HUES64 (cell line): ENCODE measurements at regions not wholly inside any gene's neighbourhood (a gene's known extent, or its start where the extent isn't known, plus 50 kb on each side); places are given as distances from the start of the nearest gene placed in this dataset.
"Not testable (repeated sequence)": the region's sequence is repeated elsewhere in the genome, so short reads cannot be mapped to it uniquely, and the experiment has no call there.

Experiments
- H3K27ac ChIP-seq: 2 replicates; pipeline ENCODE4 v1.7.0; 2013; ENCODE audit warnings: low read depth, low read length, inconsistent platforms
- H3K27me3 ChIP-seq: 2 replicates; pipeline ENCODE4 v1.6.1; 2013; ENCODE audit warnings: mild to moderate bottlenecking, low read length; ENCODE audit not compliant: insufficient read depth
- H3K36me3 ChIP-seq: 2 replicates; pipeline ENCODE4 v1.6.1; 2013; ENCODE audit warnings: mild to moderate bottlenecking, low read length; ENCODE audit not compliant: insufficient read depth
- H3K4me1 ChIP-seq: 2 replicates; pipeline ENCODE4 v1.6.1; 2013; ENCODE audit warnings: mild to moderate bottlenecking, low read length, moderate library complexity; ENCODE audit not compliant: insufficient read depth
- H3K4me3 ChIP-seq: 2 replicates; pipeline ENCODE4 v1.5.1; 2013; ENCODE audit warnings: mild to moderate bottlenecking, low read length, moderate library complexity
- H3K9ac ChIP-seq: 2 replicates; pipeline ENCODE4 v1.6.1; 2013; ENCODE audit warnings: mild to moderate bottlenecking, low read depth, low read length
- H3K9me3 ChIP-seq: 2 replicates; pipeline ENCODE4 v1.6.1; 2013; ENCODE audit warnings: low read depth, low read length; ENCODE audit not compliant: insufficient read depth
- whole genome bisulfite sequencing: fragments of 150-250, 120-280 bp; methylation state at CpG from one replicate; pipeline ENCODE4 v1.1.7; 2013; ENCODE audit warnings: missing lambda C conversion rate; 5-methylcytosine and 5-hydroxymethylcytosine counted together

DNA sequence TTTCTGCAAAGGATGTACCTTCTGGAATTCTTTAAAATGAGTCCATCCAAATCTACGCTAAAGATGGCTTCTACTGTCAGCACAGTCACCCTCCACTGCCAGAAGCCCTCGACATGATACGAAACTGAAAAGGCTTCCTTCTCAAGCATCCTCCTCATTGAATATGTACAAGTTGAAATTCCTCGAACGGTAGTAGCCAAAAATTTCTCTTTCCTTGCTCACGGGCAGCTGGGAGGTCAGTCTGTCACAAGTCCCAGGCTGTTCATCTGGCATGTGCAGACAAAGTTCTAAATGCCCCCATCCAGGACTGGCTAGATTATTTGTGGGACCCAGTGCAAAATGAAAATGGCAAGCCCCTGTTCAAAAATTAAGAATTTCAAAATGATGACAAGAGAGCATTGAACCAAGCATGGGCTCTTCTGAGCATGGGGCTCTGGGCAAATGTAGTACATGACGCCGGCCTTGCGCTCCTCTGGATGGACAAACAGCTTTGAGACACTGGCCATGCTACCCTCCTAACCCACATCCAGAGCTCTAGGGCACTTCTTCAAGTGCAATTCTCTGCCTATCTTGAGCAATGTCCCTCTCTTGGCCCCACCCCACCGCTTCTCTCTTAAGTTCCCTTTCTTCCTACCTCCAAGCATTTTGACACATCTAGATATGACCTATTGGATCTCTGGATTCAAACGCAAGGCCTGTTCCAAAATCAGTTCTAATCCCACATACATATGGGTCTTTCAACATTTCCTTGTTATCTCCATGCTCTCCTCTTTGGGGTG is 78.9 kb upstream of the FLT1 start:
- no peak overlapping the region for H3K4me3 ChIP-seq
- H3K27ac ChIP-seq: no peak overlapping the region
- no peak overlapping the region for H3K9ac ChIP-seq
- H3K4me1 ChIP-seq: no peaks in the 10 kb centered on the region
- WGBS: 88% methylated on average over 11 of the region's 11 CpGs
- H3K27me3 ChIP-seq: no peaks in the 10 kb centered on the region
- H3K36me3 ChIP-seq: no peaks in the 10 kb centered on the region
- no peaks in the 10 kb centered on the region for H3K9me3 ChIP-seq

DNA sequence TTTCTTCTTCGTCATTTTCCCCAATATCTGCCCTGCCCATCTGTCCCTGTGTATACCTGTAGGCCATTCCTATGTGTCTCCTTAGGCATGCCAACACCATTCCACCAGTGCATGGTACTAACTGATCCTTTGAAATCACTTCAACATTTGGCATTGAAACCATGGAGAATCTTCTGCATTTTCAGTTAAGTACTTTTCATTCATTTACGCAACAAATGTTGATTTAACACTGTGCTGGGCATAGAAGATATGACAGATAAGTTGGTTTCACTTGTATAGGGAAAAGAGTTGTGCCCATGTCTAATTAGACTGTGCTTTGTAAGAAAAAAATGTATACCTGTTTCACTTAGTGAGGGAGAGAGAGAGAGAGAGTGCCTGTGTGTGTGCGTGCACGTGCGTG is 77.9 kb upstream of the FLT1 start:
- H3K4me1 ChIP-seq: no peaks in the 10 kb centered on the region
- H3K27ac ChIP-seq: no peak overlapping the region
- 94% methylated on average over 5 of the region's 5 CpGs for WGBS
- H3K36me3 ChIP-seq: no peaks in the 10 kb centered on the region
- H3K9me3 ChIP-seq: no peaks in the 10 kb centered on the region
- no peaks in the 10 kb centered on the region for H3K27me3 ChIP-seq
- H3K4me3 ChIP-seq: no peak overlapping the region
- H3K9ac ChIP-seq: no peak overlapping the region

GRCh38 chr13:28570356-28570755 is 75.4 kb upstream of the FLT1 start:
- H3K27ac ChIP-seq, H3K27me3 ChIP-seq, H3K4me1 ChIP-seq, H3K9ac ChIP-seq, H3K9me3 ChIP-seq, H3K36me3 ChIP-seq, H3K4me3 ChIP-seq: not testable (repeated sequence)
- WGBS: 94% methylated on average over 7 of the region's 7 CpGs

GRCh38 chr13:28569886-28570285 is 75.0 kb upstream of the FLT1 start:
- no peaks in the 10 kb centered on the region for H3K27me3 ChIP-seq
- H3K9ac ChIP-seq: no peak overlapping the region
- no peaks in the 10 kb centered on the region for H3K9me3 ChIP-seq
- 89% methylated on average over 5 of the region's 5 CpGs for WGBS
- no peaks in the 10 kb centered on the region for H3K4me1 ChIP-seq
- no peak overlapping the region for H3K27ac ChIP-seq
- H3K4me3 ChIP-seq: no peak overlapping the region
- H3K36me3 ChIP-seq: no peaks in the 10 kb centered on the region

- Histone ChIP-seq H3K27me3 (no peaks in the 10 kb centered on the region), H3K36me3 (no peaks in the 10 kb centered on the region), H3K4me3 (no peak overlapping the region), H3K9ac (no peak overlapping the region), H3K9me3 (no peaks in the 10 kb centered on the region), H3K27ac (no peak overlapping the region), H3K4me1 (no peaks in the 10 kb centered on the region)
- 94% methylated on average over 3 of the region's 3 CpGs for WGBS
These were observed 73.4 kb upstream of the FLT1 start for GRCh38 chr13:28568286-28568685.

- WGBS: 92% methylated on average over 4 of the region's 4 CpGs
- Histone ChIP-seq H3K4me3 (no peak overlapping the region), H3K4me1 (no peaks in the 10 kb centered on the region), H3K9me3 (no peaks in the 10 kb centered on the region), H3K27ac (no peak overlapping the region), H3K27me3 (no peaks in the 10 kb centered on the region), H3K36me3 (no peaks in the 10 kb centered on the region), H3K9ac (no peak overlapping the region)
These were observed 72.0 kb upstream of the FLT1 start for GRCh38 chr13:28566891-28567290.

GRCh38 chr13:28566283-28566682 is 71.4 kb upstream of the FLT1 start:
- no peaks in the 10 kb centered on the region for H3K27me3 ChIP-seq
- H3K4me1 ChIP-seq: no peaks in the 10 kb centered on the region
- no peak overlapping the region for H3K27ac ChIP-seq
- no peak overlapping the region for H3K9ac ChIP-seq
- WGBS: 85% methylated on average over 3 of the region's 3 CpGs
- H3K4me3 ChIP-seq: no peak overlapping the region
- no peaks in the 10 kb centered on the region for H3K9me3 ChIP-seq
- H3K36me3 ChIP-seq: no peaks in the 10 kb centered on the region

GRCh38 chr13:28564030-28564429 is 69.1 kb upstream of the FLT1 start:
- H3K9me3 ChIP-seq: no peaks in the 10 kb centered on the region
- WGBS: 88% methylated on average over 10 of the region's 10 CpGs
- no peaks in the 10 kb centered on the region for H3K36me3 ChIP-seq
- H3K27ac ChIP-seq: no peak overlapping the region
- no peak overlapping the region for H3K4me3 ChIP-seq
- no peaks in the 10 kb centered on the region for H3K27me3 ChIP-seq
- H3K4me1 ChIP-seq: no peaks in the 10 kb centered on the region
- no peak overlapping the region for H3K9ac ChIP-seq

DNA sequence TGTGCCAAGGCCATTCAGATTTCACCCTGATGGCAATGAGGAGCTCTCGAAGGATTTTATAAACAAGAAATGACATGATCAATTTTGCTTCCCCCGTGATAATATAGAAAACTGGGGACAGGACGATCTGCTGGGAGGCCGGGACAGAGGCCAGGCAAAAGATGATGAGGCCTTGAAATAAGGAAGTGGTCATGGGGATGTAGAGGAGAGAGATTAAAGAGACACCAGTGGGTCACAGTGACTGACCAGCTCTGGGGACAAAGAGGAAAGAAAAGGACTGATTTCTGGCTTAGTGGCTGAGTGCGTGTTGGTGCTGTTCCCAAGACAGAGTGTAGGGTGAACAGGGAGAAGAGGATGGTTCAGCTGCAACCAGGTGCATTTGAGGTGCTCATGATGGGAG is 68.7 kb upstream of the FLT1 start:
- H3K27me3 ChIP-seq: no peaks in the 10 kb centered on the region
- H3K27ac ChIP-seq: no peak overlapping the region
- no peaks in the 10 kb centered on the region for H3K9me3 ChIP-seq
- H3K4me1 ChIP-seq: peaks cover 2% of the 10 kb centered on the region; the same call in 1 of the 2 replicates
- H3K9ac ChIP-seq: no peak overlapping the region
- 94% methylated on average over 5 of the region's 5 CpGs for WGBS
- no peak overlapping the region for H3K4me3 ChIP-seq
- no peaks in the 10 kb centered on the region for H3K36me3 ChIP-seq

- Histone ChIP-seq H3K27me3 (no peaks in the 10 kb centered on the region), H3K36me3 (no peaks in the 10 kb centered on the region), H3K27ac (no peak overlapping the region), H3K9me3 (no peaks in the 10 kb centered on the region), H3K4me3 (no peak overlapping the region), H3K4me1 (peaks cover 10% of the 10 kb centered on the region), H3K9ac (no peak overlapping the region)
- WGBS: 94% methylated on average over 2 of the region's 2 CpGs
These were observed 65.7 kb upstream of the FLT1 start for GRCh38 chr13:28560612-28561011.

- 95% methylated on average over 8 of the region's 8 CpGs for WGBS
- H3K9ac ChIP-seq: no peak overlapping the region
- peaks cover 10% of the 10 kb centered on the region for H3K4me1 ChIP-seq
- no peaks in the 10 kb centered on the region for H3K36me3 ChIP-seq
- no peaks in the 10 kb centered on the region for H3K27me3 ChIP-seq
- no peak overlapping the region for H3K4me3 ChIP-seq
- H3K27ac ChIP-seq: no peak overlapping the region
- H3K9me3 ChIP-seq: no peaks in the 10 kb centered on the region
These were observed 64.8 kb upstream of the FLT1 start for GRCh38 chr13:28559636-28560259.
